ENCODE measurements at regions not wholly inside any gene's neighbourhood (a gene's known extent, or its start where the extent isn't known, plus 50 kb on each side); places are given as distances from the start of the nearest gene placed in this dataset.
"Not testable (repeated sequence)": the region's sequence is repeated elsewhere in the genome, so short reads cannot be mapped to it uniquely, and the experiment has no call there.

DNA sequence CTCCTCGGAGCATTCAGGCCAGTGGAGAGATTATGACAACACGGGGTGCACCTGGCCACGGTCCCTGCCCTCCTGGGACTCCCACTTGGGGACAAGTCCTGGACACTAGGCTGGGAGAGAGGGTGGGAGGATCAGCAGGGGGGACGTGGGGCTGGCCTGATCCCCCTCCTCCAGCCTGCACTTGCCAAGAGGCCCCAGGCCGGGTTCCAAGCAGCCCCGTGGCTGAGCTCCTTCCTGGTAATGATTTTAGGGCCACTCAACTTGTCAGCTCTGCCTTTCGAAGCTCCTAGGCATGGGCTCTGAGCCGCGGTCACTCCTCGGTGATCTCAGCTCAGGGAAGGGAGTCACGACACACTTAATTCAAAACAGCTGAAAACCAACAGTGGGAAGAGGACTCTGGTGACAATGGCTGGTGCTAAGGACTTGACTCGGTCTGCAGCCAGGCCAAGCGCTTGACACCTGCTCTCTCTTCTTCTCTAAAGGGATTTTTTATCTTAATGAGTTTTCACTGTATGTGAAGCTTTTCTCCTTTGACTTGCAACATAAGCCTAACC, 161.7 kb downstream of the BMP7 start:
- no peak for DNase-seq (ENCODE audit: low read depth)

DNA sequence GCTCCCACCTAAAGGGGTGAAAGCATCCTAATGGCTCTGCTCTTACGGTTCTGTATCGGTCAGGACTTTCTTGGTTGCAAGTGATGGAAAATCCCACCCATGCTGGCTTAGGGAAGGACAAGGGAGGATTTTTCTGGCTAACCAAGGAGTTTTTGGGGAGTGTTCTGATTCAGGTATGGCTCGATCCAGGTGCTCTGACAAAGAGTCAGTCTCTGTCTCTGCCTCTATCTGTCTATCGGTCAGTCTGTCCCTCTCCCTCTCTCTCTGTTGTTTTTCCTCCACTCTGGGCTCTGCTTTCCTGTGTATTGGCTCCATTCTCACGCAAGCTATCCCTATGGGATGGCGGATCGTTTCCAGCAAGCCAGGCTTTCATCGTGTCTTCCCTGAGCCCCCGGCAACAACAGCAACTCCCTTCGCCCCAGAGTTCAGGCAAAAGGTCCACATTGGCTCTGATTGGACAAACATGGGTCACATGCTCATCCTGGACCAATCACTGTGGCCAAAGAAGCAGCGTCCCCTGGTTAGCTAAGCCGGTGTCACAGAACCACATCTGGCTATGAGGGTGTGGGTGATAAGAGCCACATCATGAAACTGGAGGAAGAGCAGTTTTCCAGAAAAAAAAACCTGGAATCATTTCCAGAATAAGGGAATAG, 160.3 kb downstream of the BMP7 start:
- DNase-seq (ENCODE audit: low read depth), result no peak

DNA sequence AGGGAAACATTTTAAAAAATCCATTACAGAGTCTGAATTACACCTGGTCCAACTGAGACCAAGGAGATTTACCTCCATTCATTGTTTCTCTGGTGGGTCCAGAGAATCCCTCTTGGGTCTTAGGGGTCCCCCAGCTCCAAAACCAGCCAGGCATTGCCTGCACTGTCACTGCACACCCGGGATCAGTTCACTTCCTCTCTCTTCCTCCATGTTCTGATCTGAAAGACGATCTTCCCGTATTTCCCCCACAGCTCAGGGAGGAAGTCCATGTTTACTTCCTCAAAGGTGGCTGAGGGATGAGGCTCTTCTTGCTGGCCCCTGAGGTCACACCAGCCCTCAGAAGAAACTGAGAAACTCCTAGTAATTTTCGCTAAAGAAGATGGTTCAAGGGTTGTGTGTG, 159.7 kb downstream of the BMP7 start:
- no peak for DNase-seq (ENCODE audit: low read depth)

DNA sequence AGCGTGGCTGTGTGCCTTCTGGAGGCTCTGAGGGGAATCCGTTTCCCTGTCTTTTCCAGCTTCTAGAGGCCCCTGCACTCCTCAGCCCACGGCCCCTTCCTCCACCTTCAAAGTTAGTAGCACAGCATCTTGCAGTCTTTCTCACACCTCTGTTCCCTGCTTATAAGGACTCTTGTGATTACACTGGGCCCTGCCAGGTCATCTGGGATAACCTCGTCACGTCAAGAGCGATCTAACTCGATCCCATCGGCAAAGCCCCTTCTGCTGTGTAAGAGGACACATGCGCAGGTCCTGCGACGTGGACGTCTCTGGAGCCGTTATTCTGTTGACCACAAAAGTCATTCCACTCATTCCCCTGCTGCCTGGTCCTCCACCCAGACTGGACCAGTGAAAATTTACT, 159.2 kb downstream of the BMP7 start:
- DNase-seq (ENCODE audit: low read depth), result no peak

DNA sequence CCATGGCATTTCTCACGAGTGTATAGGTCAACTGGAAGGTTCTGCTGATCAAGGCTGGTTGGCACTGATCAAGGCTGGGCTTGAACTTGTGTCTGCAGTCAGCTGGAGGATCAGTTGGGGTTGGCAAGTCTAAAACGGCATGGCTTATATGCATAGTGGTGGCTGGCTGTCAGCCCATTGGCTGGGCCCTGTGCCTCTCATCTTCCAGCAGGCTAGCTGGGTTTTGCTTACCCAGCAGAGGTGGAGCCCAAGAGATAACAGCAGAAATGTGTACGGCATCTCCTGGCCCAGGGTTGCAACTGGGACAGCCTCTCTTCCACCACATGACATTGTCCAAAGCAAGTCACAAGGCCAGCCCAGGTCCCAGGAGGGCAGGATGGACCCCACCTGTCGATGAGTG, 158.2 kb downstream of the BMP7 start:
- DNase-seq (ENCODE audit: low read depth), result no peak

DNA sequence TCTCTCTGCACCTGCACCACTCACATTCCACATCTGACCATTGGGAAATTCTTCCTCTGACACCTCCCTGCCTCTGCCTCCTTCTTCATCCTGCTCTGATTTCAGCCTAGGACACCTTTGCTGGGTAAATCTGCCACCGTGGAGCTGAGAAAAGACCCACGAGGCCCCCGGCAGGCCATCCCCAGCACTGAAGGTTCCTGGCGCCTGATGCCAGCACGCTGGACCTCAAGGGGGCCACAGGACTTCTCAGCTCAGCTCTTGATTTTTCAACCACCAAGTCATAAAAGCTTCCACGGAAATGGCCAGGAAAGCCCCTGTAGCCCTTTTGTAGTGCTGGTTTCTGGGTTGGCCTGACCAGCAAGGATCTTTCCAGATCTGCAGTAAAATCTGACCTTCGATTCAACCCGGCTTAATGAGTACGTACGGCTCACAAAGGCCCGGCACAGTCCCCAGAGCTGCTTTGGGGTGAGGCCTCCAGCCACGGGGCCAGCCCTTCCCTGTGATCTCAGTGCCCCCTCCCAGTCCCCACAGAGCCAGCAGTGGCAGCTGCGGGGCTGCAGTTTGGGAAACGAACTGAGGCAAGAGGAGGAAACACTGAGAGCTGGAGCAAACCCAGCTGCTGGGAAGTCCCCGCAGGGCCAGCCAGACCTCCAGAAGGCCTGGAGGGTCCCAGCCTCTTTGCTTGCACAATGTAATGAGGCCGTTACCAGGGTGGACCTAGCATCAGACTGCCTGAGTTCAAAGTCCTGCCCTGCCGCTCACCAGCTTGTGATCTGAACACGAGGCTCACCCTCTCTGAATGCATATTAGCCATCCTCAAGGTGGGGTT, 157.5 kb downstream of the BMP7 start:
- DNase-seq (ENCODE audit: low read depth), result no peak

DNA sequence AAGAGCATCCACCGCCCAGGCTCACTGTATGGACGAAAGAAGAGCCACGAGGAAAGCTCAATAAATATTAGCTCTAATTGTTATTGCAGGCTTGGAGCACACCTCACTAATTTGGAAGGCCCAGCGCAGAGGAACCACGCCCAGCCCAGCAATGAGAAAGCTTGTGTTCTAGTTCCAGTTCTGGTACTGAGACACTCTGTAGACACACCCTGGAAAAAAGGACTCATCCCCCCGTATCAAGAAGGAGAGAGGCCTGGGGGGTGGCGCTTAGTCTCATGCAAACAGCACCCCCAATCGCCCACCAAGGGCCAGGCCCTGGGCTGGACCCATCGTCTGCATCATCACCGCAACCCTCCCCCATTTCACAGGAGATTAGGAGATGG, 156.9 kb downstream of the BMP7 start:
- no peak for DNase-seq (ENCODE audit: low read depth)

DNA sequence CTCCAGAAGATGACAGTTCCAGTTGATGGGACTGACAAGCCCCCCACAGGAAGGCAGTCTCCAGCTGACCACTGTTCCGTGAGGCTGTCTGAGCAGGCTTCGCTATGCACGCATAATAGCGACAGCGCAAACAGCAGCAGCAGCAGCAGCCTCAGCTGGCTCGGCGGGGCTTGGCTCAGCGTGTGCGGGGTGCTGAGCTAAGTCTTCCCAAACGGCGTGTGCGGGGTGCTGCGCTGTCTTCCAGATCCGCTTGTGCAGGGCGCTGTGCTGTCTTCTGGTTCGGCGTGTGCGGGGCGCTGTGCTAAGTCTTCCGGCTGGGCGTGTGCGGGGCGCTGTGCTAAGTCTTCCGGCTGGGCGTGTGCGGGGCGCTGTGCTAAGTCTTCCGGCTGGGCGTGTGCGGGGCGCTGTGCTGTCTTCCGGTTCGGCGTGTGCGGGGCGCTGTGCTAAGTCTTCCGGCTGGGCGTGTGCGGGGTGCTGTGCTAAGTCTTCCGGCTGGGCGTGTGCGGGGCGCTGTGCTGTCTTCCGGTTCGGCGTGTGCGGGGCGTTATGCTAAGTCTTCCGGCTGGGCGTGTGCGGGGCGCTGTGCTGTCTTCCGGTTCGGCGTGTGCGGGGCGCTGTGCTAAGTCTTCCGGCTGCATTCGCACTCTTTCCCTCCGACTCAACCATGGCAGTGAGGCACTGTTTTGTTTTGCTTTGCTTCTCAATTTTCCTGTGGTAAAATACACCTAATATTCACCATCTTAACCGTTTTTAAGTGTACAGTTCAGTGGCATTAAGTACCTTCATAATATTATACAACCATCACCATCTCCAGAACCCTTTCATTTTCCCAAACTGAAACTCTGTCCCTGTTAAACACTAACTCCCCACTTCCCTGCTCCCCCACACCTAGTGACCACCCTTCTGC, 156.1 kb downstream of the BMP7 start:
- DNase-seq (ENCODE audit: low read depth), result not testable (repeated sequence)

DNA sequence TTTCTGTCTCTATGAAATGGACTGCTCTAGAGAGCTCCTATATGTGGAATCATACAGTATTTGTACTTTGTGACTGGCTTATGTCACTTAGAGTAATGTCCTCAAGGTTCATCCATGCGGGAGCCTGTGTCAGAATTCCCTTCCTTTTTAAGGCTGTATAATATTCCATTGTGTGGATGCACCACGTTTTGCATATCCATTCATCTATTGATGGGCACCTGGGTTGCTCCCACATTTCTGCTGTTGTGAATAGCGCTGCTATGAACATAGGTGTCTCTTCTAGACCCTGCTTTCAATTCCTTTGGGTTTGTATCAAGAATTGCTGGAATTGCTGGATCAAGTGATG, 155.4 kb downstream of the BMP7 start:
- no peak for DNase-seq (ENCODE audit: low read depth)

DNA sequence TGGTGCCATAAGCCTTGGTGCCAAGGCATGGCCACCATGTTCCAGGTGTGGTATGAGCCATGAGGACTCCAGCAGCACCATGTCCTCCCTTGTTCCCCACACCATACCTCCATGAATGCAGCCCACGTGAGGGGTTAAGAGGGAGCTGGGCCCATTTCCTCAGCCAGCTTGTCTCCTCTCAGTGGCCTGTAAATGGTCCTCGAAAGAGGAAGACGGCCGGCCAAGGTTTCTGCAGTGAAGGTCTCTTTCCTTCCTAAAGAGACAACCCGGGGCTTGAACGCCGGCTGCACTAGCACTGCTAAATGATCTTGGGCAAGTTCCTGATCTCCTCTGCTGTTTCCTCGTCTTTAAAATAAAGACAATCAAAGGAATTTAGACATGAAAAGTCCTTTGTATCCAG, 154.0 kb downstream of the BMP7 start:
- DNase-seq (ENCODE audit: low read depth), result no peak

DNA sequence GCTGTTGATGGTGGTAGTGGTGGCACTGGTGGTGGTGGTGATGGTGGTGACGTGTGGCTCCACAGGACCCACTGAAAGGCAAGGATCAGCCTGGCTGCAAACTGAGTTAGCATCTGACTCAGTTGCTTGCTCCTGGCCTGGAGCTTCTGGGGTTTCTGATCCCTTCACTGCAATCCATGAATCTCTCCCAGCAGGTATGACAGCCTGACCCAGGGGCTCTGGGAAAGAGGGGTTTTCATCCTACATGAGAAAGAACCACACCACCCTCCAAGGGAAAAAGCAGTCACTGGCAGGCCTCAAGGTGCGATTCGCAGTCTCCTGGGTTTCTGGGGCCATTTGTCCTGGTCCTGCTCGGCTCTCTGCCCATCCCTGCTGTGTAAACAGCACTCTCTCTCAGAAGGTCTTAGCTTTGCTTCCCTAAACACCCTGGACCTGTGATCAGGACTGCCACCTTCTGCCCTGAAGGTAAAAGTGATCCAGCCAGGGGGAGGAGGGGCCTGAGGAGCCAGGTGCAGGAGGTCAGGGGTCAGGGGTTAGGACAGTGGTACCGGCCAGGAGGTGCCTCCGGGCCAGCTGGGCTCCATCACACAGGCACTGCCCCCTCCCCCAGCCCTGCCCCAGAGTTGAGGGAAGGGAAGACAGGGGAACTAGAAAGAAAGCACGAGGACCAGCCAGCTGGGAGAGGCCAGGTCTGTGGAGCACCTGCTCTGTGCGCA, 152.0 kb downstream of the BMP7 start:
- no peak for DNase-seq (ENCODE audit: low read depth)

DNA sequence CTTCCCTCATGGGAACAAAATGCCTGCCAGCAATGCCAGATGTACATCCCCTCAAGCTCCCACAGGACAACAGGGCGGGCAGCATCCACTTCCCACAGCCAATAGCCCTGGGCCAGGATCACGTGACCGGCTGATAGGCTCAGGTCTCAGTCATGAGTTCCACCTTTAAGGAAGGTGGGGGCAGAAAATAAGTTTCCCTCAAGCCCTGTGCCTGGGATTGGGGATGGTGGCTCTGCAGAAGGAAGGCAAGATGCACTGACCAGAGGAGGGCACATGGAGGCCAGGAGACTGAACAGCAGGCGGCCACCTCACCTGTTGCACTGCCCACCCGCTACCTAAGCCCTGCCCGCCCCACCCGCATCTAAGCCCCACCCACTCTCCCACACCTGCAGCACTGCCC, 149.1 kb downstream of the BMP7 start:
- no peak for DNase-seq (ENCODE audit: low read depth)

DNA sequence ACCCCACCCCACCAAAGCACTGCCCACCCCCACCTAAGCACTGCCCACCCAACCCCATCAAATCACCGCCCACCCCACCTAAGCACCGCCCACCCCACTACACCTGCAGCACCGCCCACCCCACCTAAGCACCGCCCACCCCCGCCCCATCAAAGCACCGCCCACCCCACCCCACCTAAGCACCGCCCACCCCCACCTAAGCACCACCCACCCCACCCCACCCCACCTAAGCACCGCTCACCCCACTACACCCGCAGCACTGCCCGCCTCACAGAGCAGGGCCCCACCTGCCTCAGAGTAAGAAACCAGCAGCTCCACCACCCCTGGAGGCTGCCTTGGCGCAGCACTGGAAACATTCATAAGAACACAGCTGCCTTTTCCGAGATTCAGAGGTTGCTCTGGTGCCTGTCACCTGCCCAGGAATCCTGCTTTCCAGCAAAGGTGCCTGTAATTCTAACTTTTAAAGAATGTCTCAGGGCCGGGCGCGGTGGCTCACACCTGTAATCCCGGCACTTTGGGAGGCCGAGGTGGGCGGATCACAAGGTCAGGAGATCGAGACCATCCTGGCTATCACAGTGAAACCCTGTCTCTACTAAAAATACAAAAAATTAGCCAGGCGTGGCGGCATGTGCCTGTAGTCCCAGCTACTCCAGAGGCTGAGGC, 148.2 kb downstream of the BMP7 start:
- DNase-seq (ENCODE audit: low read depth), result no peak

Measured in stimulated activated CD8-positive, alpha-beta memory T cell treated with anti-CD3 and anti-CD28 coated beads, Interleukin-7, amount 100 ng/mL, for 24 hours (primary cell).